ENCODE measurements at regions not wholly inside any gene's neighbourhood (a gene's known extent, or its start where the extent isn't known, plus 50 kb on each side); places are given as distances from the start of the nearest gene placed in this dataset.

- no peak for TF ChIP-seq POLR2A (IDR thresholded peaks at IDR 0.05; ENCODE audit: low read depth, low read length)
- no peak for TF ChIP-seq POLR2AphosphoS5 (IDR thresholded peaks at IDR 0.05; ENCODE audit: low read depth, low read length)
Observed at GRCh38 chr14:83053022-83053710, 1519.5 kb upstream of the SEL1L start.
